OCI-LY7 (cell line): ENCODE measurements at regions not wholly inside any gene's neighbourhood (a gene's known extent, or its start where the extent isn't known, plus 50 kb on each side); places are given as distances from the start of the nearest gene placed in this dataset.

Source experiments
- CTCF ChIP-seq: fragments of 200-600 bp; sonication (generic); conservative IDR thresholded peaks from 2 replicates; pipeline ENCODE4 v1.5.1; 2014; ENCODE audit warnings: mild to moderate bottlenecking, antibody characterized with exemption, low read length, moderate library complexity, mixed read lengths
- EZH2phosphoT487 ChIP-seq: fragments of 200-600 bp; sonication (generic); IDR thresholded peaks from 2 replicates; pipeline ENCODE4 v1.6.1; 2018; ENCODE audit warnings: low read depth, borderline replicate concordance, mild to moderate bottlenecking, mixed run types, antibody characterized with exemption, low read length, moderate library complexity, mixed read lengths

- TF ChIP-seq CTCF, result no peak
- TF ChIP-seq EZH2phosphoT487, result no peak
Observed at GRCh38 chr17:77774182-77774581, 184.3 kb upstream of the TNRC6C start.
